SU-DHL-6 (cell line): ENCODE measurements at regions not wholly inside any gene's neighbourhood (a gene's known extent, or its start where the extent isn't known, plus 50 kb on each side); places are given as distances from the start of the nearest gene placed in this dataset.

ENCODE experiments used
- H2AFZ ChIP-seq: fragments of 200-600 bp; sonication (generic); 2 replicates; pipeline ENCODE4 v1.6.1; 2014; ENCODE audit warnings: low read depth, mild to moderate bottlenecking, moderate library complexity, mixed read lengths, antibody characterized with exemption, low read length; ENCODE audit not compliant: severe bottlenecking
- H3F3A ChIP-seq: fragments of 200-600 bp; shearing (Covaris generic); 2 replicates; pipeline ENCODE4 v1.6.0; 2016; ENCODE audit warnings: antibody characterized with exemption, mild to moderate bottlenecking; ENCODE audit not compliant: insufficient read depth
- H3K27ac ChIP-seq: fragments of 200-600 bp; sonication (generic); 2 replicates; pipeline ENCODE4 v1.5.1; 2016; ENCODE audit warnings: low read depth, mild to moderate bottlenecking, low read length, moderate library complexity, mixed read lengths
- H3K27me3 ChIP-seq: fragments of 200-600 bp; sonication (generic), shearing (Covaris generic); 2 replicates; pipeline ENCODE4 v1.6.0; 2014; ENCODE audit warnings: mild to moderate bottlenecking, low read length
- H3K36me3 ChIP-seq: fragments of 200-600 bp; sonication (generic); 2 replicates; pipeline ENCODE4 v1.6.1; 2014; ENCODE audit warnings: mild to moderate bottlenecking, low read length, mixed read lengths
- H3K4me2 ChIP-seq: fragments of 300-600, 200-600 bp; shearing (Covaris generic), sonication (generic); 2 replicates; pipeline ENCODE4 v1.6.0; 2014; ENCODE audit warnings: low read length, low read depth, mild to moderate bottlenecking; ENCODE audit not compliant: poor library complexity, severe bottlenecking
- H3K4me3 ChIP-seq: fragments of 200-600 bp; sonication (generic); 2 replicates; pipeline ENCODE4 v1.5.1; 2014; ENCODE audit warnings: antibody characterized with exemption, low read length, mild to moderate bottlenecking, mixed read lengths; ENCODE audit not compliant: insufficient read depth, poor library complexity, severe bottlenecking
- H3K79me2 ChIP-seq: fragments of 200-600 bp; sonication (generic); 2 replicates; pipeline ENCODE4 v1.6.1; 2014; ENCODE audit warnings: mild to moderate bottlenecking, low read length, moderate library complexity; ENCODE audit not compliant: insufficient read depth
- H3K9ac ChIP-seq: fragments of 200-600 bp; sonication (generic); 2 replicates; pipeline ENCODE4 v1.7.0; 2014; ENCODE audit warnings: mild to moderate bottlenecking, low read length
- H3K9me2 ChIP-seq: fragments of 200-600 bp; sonication (generic); replicated peaks from 2 replicates; pipeline ENCODE4 v1.6.1; 2014; ENCODE audit warnings: low read length; ENCODE audit not compliant: insufficient read depth
- H3K9me3 ChIP-seq: fragments of 200-600 bp; sonication (generic); 2 replicates; pipeline ENCODE4 v1.6.1; 2014; ENCODE audit warnings: low read length, mixed read lengths; ENCODE audit not compliant: insufficient read depth
- H4K20me1 ChIP-seq: fragments of 200-600 bp; sonication (generic); 2 replicates; pipeline ENCODE4 v1.6.1; 2014; ENCODE audit warnings: low read depth, mild to moderate bottlenecking, antibody characterized with exemption, low read length, moderate library complexity, mixed read lengths
- EZH2phosphoT487 ChIP-seq: fragments of 200-600 bp; sonication (generic), shearing (Covaris generic); conservative IDR thresholded peaks from 2 replicates; pipeline ENCODE4 v1.6.1; 2018; ENCODE audit warnings: mild to moderate bottlenecking, antibody characterized with exemption, low read length, moderate library complexity, mixed read lengths
- TF ChIP-seq, protein P1 (sequence below): fragments of 200-600 bp; sonication (generic); IDR thresholded peaks from one replicate; pipeline ENCODE4 v1.5.1; 2017; ENCODE audit warnings: antibody characterized with exemption, mild to moderate bottlenecking, low read length, moderate library complexity; ENCODE audit not compliant: insufficient read depth, poor library complexity, severe bottlenecking

DNA sequence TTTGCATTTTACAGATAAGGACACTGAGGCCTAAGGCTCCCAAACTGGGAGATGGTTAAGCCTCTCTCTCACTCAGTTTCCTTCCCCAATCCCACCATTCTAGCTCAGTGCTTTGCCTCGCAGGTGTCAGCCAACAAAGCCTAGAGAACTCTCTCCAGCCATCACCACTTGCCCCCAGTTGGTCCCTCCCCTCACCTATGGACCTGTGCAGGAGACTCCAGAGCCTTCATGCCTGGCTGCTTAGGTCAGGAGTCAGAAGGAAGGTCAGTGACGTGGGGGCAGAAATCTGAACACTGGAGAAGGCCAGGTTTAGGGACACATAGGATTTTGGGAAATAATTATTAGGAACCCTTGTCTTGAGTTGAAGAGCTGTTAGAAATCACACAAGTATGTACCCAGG, 295.3 kb downstream of the PTPRU start:
- Histone ChIP-seq H3F3A (no peaks in the 10 kb centered on the region), H3K36me3 (no peaks in the 10 kb centered on the region), H3K9ac (no peak overlapping the region), H2AFZ (no peak overlapping the region), H3K27me3 (peaks cover 4% of the 10 kb centered on the region; the same call in 1 of the 2 replicates), H3K79me2 (no peaks in the 10 kb centered on the region), H3K27ac (no peak overlapping the region), H3K4me2 (no peak overlapping the region), H3K4me3 (no peak overlapping the region), H4K20me1 (no peaks in the 10 kb centered on the region), H3K9me3 (no peaks in the 10 kb centered on the region), H3K9me2 (no peaks in the 10 kb centered on the region)
- TF ChIP-seq, protein P1, sequence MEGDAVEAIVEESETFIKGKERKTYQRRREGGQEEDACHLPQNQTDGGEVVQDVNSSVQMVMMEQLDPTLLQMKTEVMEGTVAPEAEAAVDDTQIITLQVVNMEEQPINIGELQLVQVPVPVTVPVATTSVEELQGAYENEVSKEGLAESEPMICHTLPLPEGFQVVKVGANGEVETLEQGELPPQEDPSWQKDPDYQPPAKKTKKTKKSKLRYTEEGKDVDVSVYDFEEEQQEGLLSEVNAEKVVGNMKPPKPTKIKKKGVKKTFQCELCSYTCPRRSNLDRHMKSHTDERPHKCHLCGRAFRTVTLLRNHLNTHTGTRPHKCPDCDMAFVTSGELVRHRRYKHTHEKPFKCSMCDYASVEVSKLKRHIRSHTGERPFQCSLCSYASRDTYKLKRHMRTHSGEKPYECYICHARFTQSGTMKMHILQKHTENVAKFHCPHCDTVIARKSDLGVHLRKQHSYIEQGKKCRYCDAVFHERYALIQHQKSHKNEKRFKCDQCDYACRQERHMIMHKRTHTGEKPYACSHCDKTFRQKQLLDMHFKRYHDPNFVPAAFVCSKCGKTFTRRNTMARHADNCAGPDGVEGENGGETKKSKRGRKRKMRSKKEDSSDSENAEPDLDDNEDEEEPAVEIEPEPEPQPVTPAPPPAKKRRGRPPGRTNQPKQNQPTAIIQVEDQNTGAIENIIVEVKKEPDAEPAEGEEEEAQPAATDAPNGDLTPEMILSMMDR: no peak
- no peak for TF ChIP-seq EZH2phosphoT487

DNA sequence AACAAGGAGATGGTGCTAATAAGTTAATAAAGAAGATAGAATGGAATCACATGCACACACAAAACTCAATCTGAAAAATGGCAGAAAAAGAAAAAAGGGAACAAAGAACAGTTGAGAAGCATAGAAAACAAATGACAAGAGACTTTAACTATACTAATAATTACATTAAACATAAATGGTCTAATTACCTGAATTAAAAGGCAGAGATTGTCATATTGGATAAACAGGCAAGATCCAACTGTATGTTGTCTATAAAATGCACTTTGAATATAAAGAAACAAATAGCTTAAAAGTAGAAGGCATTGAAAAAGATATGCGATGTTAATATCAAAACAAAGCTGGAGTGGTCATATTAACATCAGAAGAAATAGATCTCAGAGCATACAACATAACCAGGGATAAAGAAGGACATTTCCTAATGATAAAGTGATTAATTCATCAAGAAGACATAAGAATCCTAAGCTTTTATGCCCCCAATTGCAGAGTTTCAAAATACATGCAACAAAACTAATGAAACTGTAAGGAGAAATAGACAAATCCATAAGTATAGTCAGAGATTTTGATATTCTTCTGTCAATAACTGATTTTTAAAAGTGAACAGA, 293.5 kb downstream of the PTPRU start:
- H3K9me3 ChIP-seq: no peaks in the 10 kb centered on the region
- TF ChIP-seq, protein P1: no peak
- peaks cover 4% of the 10 kb centered on the region; the same call in 1 of the 2 replicates for H3K27me3 ChIP-seq
- no peaks in the 10 kb centered on the region for H4K20me1 ChIP-seq
- H3F3A ChIP-seq: no peaks in the 10 kb centered on the region
- no peak overlapping the region for H3K4me3 ChIP-seq
- no peaks in the 10 kb centered on the region for H3K79me2 ChIP-seq
- no peak overlapping the region for H3K4me2 ChIP-seq
- no peak overlapping the region for H3K9ac ChIP-seq
- no peak overlapping the region for H3K27ac ChIP-seq
- no peaks in the 10 kb centered on the region for H3K36me3 ChIP-seq
- no peaks in the 10 kb centered on the region for H3K9me2 ChIP-seq
- H2AFZ ChIP-seq: no peak overlapping the region

DNA sequence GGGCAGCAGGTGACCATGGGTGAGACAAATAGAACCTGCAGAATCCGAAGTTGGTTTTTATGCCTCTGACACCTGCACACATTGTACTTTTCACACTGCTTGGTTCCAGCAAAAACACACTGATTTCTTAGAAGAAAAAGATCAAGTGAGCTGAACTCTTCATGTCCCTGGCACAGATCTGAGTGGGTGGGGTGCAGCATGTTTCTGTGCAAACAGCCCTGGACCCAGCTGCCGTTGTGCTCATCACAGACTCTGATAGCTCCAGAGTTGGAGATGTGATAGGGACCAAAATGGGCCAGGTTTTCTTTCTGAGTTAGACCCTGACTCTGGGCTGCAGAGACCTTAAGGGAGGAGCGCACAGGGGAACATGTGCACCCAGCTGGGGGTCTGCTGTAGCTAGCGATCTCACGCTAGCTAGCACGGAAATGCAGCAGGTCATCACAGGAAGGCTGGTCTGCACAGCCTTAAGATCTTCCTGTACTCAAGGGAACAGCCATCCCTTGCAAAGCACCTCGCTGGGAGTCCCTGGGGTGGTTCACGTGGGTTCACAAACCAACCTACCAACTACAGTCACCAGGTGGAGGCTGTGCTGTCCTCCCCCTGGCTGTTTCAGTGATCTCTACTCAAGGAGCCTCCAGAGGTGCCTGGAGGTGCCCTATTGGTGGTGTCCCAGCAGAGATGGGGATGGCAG, 291.1 kb downstream of the PTPRU start:
- Histone ChIP-seq H3K36me3 (no peaks in the 10 kb centered on the region), H2AFZ (no peak overlapping the region), H4K20me1 (no peaks in the 10 kb centered on the region), H3K27ac (no peak overlapping the region), H3K4me2 (no peak overlapping the region), H3F3A (no peaks in the 10 kb centered on the region), H3K27me3 (no peaks in the 10 kb centered on the region), H3K79me2 (no peaks in the 10 kb centered on the region), H3K4me3 (no peak overlapping the region), H3K9me2 (no peaks in the 10 kb centered on the region), H3K9ac (no peak overlapping the region), H3K9me3 (no peaks in the 10 kb centered on the region)
- no peak for TF ChIP-seq EZH2phosphoT487
- TF ChIP-seq, protein P1: no peak
